HCT116 (cell line): ENCODE measurements at regions not wholly inside any gene's neighbourhood (a gene's known extent, or its start where the extent isn't known, plus 50 kb on each side); places are given as distances from the start of the nearest gene placed in this dataset.

Experiments
- ATAC-seq: fragments of 200-7000 bp; cut with Tn5 transposase; 2 replicates; pipeline ENCODE4 v1.9.1; 2020; ENCODE audit warnings: mild to moderate bottlenecking, moderate library complexity
- BruUV-seq: library from RNA; stranded (reverse); fragments of 400-500 nt; replicated peaks from 2 replicates; lab custom pipeline; 2021; lab: Mats Ljungman, UMichigan
- CTCF ChIA-PET: fragments of 300-600 bp; sonication (Branson Sonifier 250); formaldehyde crosslinking; loops from one replicate; lab custom pipeline; 2021; ENCODE audit warnings: antibody characterized with exemption; lab: Charles Lee
- POLR2A ChIA-PET: fragments of 300-600, 350-600 bp; sonication (Branson Sonifier 250); formaldehyde crosslinking; loops from one replicate; lab custom pipeline; 2021; ENCODE audit warnings: antibody characterized with exemption; lab: Charles Lee
- RAD21 ChIA-PET, 2 experiments: fragments of 300-600 bp; sonication (Branson Sonifier 250); formaldehyde crosslinking; loops; one replicate each; lab custom pipeline; 2023; ENCODE audit warnings: low total read pairs in 2 of 2; ENCODE audit not compliant: uncharacterized antibody in 2 of 2, unreplicated experiment in 2 of 2, low non-redundant PET in 1 of 2; lab: Charles Lee
- DNase-seq: peaks from one replicate; pipeline ENCODE4 v3.0.0-alpha.2; 2010; ENCODE audit warnings: low read depth, low spot score
- H2AFZ ChIP-seq: fragments of 200-600 bp; shearing (Covaris generic), sonication (generic); 2 replicates; pipeline ENCODE4 v1.6.1; 2017; ENCODE audit warnings: low read depth, mixed run types, mixed read lengths, antibody characterized with exemption, low read length; ENCODE audit not compliant: poor library complexity, severe bottlenecking
- H3K27ac ChIP-seq: 2 replicates; pipeline ENCODE4 v1.5.1; 2012; ENCODE audit warnings: low read depth, low read length
- H3K27me3 ChIP-seq: fragments of 200-600 bp; sonication (generic); 2 replicates; pipeline ENCODE4 v1.6.1; 2016; ENCODE audit warnings: mixed run types, low read length, mixed read lengths; ENCODE audit not compliant: insufficient read depth
- H3K36me3 ChIP-seq, 2 experiments: fragments of 200-500 bp in 1 of 2; fragments of 200-600 bp in 1 of 2; sonication (Bioruptor generic) in 1 of 2; sonication (generic) in 1 of 2; 2 replicates each; pipeline versions ENCODE4 v1.5.1 to v1.6.1; 2014 to 2016; ENCODE audit warnings: low read length in 2 of 2, inconsistent platforms in 1 of 2, mixed read lengths in 1 of 2, mixed run types in 1 of 2; ENCODE audit not compliant: insufficient read depth in 2 of 2, control insufficient read depth in 1 of 2
- H3K4me1 ChIP-seq, 2 experiments: fragments of 200-600 bp in 1 of 2; sonication (generic) in 1 of 2; 2 replicates each; pipeline versions ENCODE4 v1.5.1 to v1.6.1; 2012 to 2017; ENCODE audit warnings: low read length in 2 of 2, inconsistent platforms in 1 of 2, mild to moderate bottlenecking in 1 of 2, mixed read lengths in 1 of 2, mixed run types in 1 of 2, moderate library complexity in 1 of 2; ENCODE audit not compliant: insufficient read depth in 2 of 2, control insufficient read depth in 1 of 2
- H3K4me2 ChIP-seq: fragments of 200-600 bp; sonication (generic); 2 replicates; pipeline ENCODE4 v1.6.1; 2017; ENCODE audit warnings: mixed run types, low read length, mixed read lengths
- H3K4me3 ChIP-seq, 2 experiments: fragments of 200-600 bp in 1 of 2; sonication (generic) in 1 of 2; replicated peaks in 1 of 2; 2 replicates each; pipeline ENCODE4 v1.5.1; 2011 to 2016; ENCODE audit warnings: low read length in 2 of 2, control low read depth in 1 of 2, low read depth in 1 of 2, mild to moderate bottlenecking in 1 of 2, mixed read lengths in 1 of 2, mixed run types in 1 of 2
- H3K79me2 ChIP-seq: fragments of 200-600 bp; sonication (generic); 2 replicates; pipeline ENCODE4 v1.6.1; 2017; ENCODE audit warnings: mild to moderate bottlenecking, mixed run types, low read length, moderate library complexity, mixed read lengths; ENCODE audit not compliant: insufficient read depth
- H3K9ac ChIP-seq: fragments of 200-600 bp; sonication (generic); 2 replicates; pipeline ENCODE4 v1.6.1; 2016; ENCODE audit warnings: low read length, mixed read lengths
- H3K9me2 ChIP-seq: fragments of 200-600 bp; sonication (generic), shearing (Covaris generic); 2 replicates; pipeline ENCODE4 v1.6.1; 2017; ENCODE audit warnings: mixed run types, mild to moderate bottlenecking, moderate library complexity; ENCODE audit not compliant: insufficient read depth
- H3K9me3 ChIP-seq, 2 experiments: fragments of 200-500 bp in 1 of 2; fragments of 200-600 bp in 1 of 2; sonication (Bioruptor generic) in 1 of 2; sonication (generic) in 1 of 2; 2 replicates each; pipeline ENCODE4 v1.6.1; 2014 to 2017; ENCODE audit warnings: low read length in 2 of 2, mixed read lengths in 2 of 2, inconsistent platforms in 1 of 2, low read depth in 1 of 2, mild to moderate bottlenecking in 1 of 2, mixed run types in 1 of 2, moderate library complexity in 1 of 2; ENCODE audit not compliant: control insufficient read depth in 1 of 2, insufficient read depth in 1 of 2
- H4K20me1 ChIP-seq: fragments of 200-600 bp; sonication (generic), shearing (Covaris generic); 2 replicates; pipeline ENCODE4 v1.6.1; 2017; ENCODE audit warnings: mixed run types, mild to moderate bottlenecking, moderate library complexity; ENCODE audit not compliant: insufficient read depth
- CBX3 ChIP-seq: IDR thresholded peaks from 2 replicates; pipeline ENCODE4 v1.6.1; 2012; ENCODE audit warnings: low read depth
- EGR1 ChIP-seq: IDR thresholded peaks from 2 replicates; pipeline ENCODE4 v1.6.1; 2012; ENCODE audit warnings: low read depth
- EZH2 ChIP-seq: fragments of 200-600 bp; sonication (generic); IDR thresholded peaks from 2 replicates; pipeline ENCODE4 v1.6.1; 2017; ENCODE audit warnings: antibody characterized with exemption, mixed run types
- EZH2phosphoT487 ChIP-seq: fragments of 200-600 bp; IDR thresholded peaks from 2 replicates; pipeline ENCODE4 v1.6.1; 2018; ENCODE audit warnings: antibody characterized with exemption, borderline replicate concordance
- FOSL1 ChIP-seq: IDR thresholded peaks from 2 replicates; pipeline ENCODE4 v1.6.1; 2012; ENCODE audit warnings: low read depth
- TCF7L2 ChIP-seq: IDR thresholded peaks from 2 replicates; pipeline ENCODE4 v1.7.0; 2011; ENCODE audit warnings: borderline replicate concordance, inconsistent platforms; ENCODE audit not compliant: insufficient read depth, insufficient read length; ENCODE audit errors: extremely low read depth
- intact Hi-C: fragments of 100-400 bp; cut with micrococcal nuclease; formaldehyde crosslinking; loops from 2 replicates; pipeline ENCODE4 v1.10.0; 2022
- TF ChIP-seq, protein P1 (sequence below): IDR thresholded peaks from 2 replicates; pipeline ENCODE4 v1.6.1; 2012; ENCODE audit warnings: low read depth
- TF ChIP-seq, protein P2 (sequence below): IDR thresholded peaks from 2 replicates; pipeline ENCODE4 v1.6.1; 2012

DNA sequence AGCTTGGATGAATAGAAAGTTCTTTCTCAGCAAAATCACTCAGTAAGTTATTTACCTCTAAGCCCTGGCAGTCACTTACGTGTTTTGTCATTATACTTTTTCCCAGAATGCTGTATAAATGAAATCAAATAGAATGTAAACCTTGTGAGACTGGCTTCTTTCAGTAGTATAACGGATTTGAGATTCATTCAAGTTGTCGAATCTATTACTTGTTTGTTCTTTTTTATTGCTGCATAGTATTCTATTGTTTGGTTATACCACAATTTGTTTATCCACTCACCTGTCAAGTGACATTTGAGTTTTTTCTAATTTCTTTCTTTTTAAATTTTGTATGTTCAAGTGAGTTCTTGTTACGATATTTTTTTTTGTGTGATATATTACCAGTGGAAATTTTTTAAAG lies 381.6 kb downstream of the EDEM1 start:
- ChIA-PET RAD21 (no interaction called here), POLR2A (no interaction called here), CTCF (no interaction called here)
- Histone ChIP-seq H3K4me3 (no peak overlapping the region), H3K4me2 (no peak overlapping the region), H3K27ac (no peak overlapping the region), H4K20me1 (no peaks in the 10 kb centered on the region), H3K79me2 (no peaks in the 10 kb centered on the region), H3K36me3 (no peaks in the 10 kb centered on the region), H2AFZ (peak overlapping the region; percentile 14), H3K9ac (no peak overlapping the region), H3K9me2 (no peaks in the 10 kb centered on the region), H3K27me3 (peaks cover 3% of the 10 kb centered on the region; the same call in 1 of the 2 replicates), H3K4me1 (no peaks in the 10 kb centered on the region), H3K9me3 (no peaks in the 10 kb centered on the region)
- BruUV-seq: no TSS peak
- no peak for DNase-seq
- intact Hi-C loops: loop anchor here (5.0 to 10.0 kb wide), 3 partner anchors 163 to 262 kb away; no protein-coding TSS in a partner anchor
- no peak for TF ChIP-seq TCF7L2
- no peak for TF ChIP-seq FOSL1
- TF ChIP-seq, protein P1, sequence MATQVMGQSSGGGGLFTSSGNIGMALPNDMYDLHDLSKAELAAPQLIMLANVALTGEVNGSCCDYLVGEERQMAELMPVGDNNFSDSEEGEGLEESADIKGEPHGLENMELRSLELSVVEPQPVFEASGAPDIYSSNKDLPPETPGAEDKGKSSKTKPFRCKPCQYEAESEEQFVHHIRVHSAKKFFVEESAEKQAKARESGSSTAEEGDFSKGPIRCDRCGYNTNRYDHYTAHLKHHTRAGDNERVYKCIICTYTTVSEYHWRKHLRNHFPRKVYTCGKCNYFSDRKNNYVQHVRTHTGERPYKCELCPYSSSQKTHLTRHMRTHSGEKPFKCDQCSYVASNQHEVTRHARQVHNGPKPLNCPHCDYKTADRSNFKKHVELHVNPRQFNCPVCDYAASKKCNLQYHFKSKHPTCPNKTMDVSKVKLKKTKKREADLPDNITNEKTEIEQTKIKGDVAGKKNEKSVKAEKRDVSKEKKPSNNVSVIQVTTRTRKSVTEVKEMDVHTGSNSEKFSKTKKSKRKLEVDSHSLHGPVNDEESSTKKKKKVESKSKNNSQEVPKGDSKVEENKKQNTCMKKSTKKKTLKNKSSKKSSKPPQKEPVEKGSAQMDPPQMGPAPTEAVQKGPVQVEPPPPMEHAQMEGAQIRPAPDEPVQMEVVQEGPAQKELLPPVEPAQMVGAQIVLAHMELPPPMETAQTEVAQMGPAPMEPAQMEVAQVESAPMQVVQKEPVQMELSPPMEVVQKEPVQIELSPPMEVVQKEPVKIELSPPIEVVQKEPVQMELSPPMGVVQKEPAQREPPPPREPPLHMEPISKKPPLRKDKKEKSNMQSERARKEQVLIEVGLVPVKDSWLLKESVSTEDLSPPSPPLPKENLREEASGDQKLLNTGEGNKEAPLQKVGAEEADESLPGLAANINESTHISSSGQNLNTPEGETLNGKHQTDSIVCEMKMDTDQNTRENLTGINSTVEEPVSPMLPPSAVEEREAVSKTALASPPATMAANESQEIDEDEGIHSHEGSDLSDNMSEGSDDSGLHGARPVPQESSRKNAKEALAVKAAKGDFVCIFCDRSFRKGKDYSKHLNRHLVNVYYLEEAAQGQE: no peak
- no peak for TF ChIP-seq EZH2phosphoT487
- TF ChIP-seq EZH2: no peak
- ATAC-seq: no peak

DNA sequence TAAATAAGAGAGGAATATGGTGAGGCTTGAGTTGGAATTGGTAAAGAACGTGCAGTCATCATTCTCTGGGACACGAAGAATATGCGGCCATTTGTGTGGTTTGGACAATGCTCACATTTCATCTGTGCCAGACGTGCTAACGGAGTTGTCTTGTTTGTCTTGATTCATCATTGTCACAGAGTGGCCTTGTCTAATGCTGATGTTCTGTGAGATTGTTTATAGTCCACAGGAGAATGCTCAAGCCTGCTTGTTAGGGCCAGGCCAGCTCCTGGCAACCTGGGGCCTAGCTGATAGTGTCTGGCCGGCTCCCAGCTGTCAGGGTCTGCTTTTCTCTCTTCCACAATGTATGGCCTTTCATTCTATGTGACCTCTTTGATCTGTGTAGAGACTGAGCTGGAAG lies 384.7 kb downstream of the EDEM1 start:
- Histone ChIP-seq H3K4me1 (no peaks in the 10 kb centered on the region), H3K79me2 (no peaks in the 10 kb centered on the region), H3K4me2 (no peak overlapping the region), H3K27me3 (no peaks in the 10 kb centered on the region), H3K27ac (no peak overlapping the region), H3K9ac (no peak overlapping the region), H3K4me3 (no peak overlapping the region), H3K9me3 (no peaks in the 10 kb centered on the region), H3K9me2 (no peaks in the 10 kb centered on the region), H2AFZ (no peak overlapping the region), H3K36me3 (no peaks in the 10 kb centered on the region), H4K20me1 (no peaks in the 10 kb centered on the region)
- ChIA-PET CTCF (no interaction called here), POLR2A (no interaction called here), RAD21 (no interaction called here)
- ATAC-seq: no peak
- intact Hi-C loops: no loop called here
- TF ChIP-seq CBX3: no peak
- TF ChIP-seq, protein P2, sequence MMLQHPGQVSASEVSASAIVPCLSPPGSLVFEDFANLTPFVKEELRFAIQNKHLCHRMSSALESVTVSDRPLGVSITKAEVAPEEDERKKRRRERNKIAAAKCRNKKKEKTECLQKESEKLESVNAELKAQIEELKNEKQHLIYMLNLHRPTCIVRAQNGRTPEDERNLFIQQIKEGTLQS: no peak
- no peak for TF ChIP-seq EGR1
- DNase-seq: no peak
- BruUV-seq: no TSS peak
